Osteocyte (in vitro differentiated cells): ENCODE measurements at regions not wholly inside any gene's neighbourhood (a gene's known extent, or its start where the extent isn't known, plus 50 kb on each side); places are given as distances from the start of the nearest gene placed in this dataset.

Experiments used
- DNase-seq: peaks from one replicate; pipeline ENCODE4 v3.0.0; 2021; ENCODE audit warnings: mixed read lengths; ENCODE audit not compliant: unreplicated experiment; ENCODE audit errors: extremely low spot score
- H3K27ac Mint-ChIP-seq: one replicate; pipeline ENCODE4 v1.8.0; 2021; ENCODE audit warnings: mild to moderate bottlenecking, mixed read lengths; ENCODE audit not compliant: unreplicated experiment
- H3K27me3 Mint-ChIP-seq: one replicate; pipeline ENCODE4 v1.8.0; 2021; ENCODE audit warnings: mixed read lengths; ENCODE audit not compliant: unreplicated experiment
- H3K36me3 Mint-ChIP-seq: one replicate; pipeline ENCODE4 v1.8.0; 2021; ENCODE audit warnings: mixed read lengths; ENCODE audit not compliant: unreplicated experiment
- H3K4me1 Mint-ChIP-seq: one replicate; pipeline ENCODE4 v1.8.0; 2021; ENCODE audit warnings: mixed read lengths; ENCODE audit not compliant: unreplicated experiment
- H3K4me3 Mint-ChIP-seq: one replicate; pipeline ENCODE4 v1.8.0; 2021; ENCODE audit warnings: mild to moderate bottlenecking, moderate library complexity, mixed read lengths; ENCODE audit not compliant: unreplicated experiment
- H3K9me3 Mint-ChIP-seq: one replicate; pipeline ENCODE4 v1.8.0; 2021; ENCODE audit warnings: mixed read lengths; ENCODE audit not compliant: unreplicated experiment
- TF ChIP-seq, protein P1 (sequence below): fragments of 200-600 bp; sonication (generic); IDR thresholded peaks from 2 replicates; pipeline ENCODE4 v1.5.0; 2021; ENCODE audit warnings: antibody characterized with exemption, mild to moderate bottlenecking, moderate library complexity

DNA sequence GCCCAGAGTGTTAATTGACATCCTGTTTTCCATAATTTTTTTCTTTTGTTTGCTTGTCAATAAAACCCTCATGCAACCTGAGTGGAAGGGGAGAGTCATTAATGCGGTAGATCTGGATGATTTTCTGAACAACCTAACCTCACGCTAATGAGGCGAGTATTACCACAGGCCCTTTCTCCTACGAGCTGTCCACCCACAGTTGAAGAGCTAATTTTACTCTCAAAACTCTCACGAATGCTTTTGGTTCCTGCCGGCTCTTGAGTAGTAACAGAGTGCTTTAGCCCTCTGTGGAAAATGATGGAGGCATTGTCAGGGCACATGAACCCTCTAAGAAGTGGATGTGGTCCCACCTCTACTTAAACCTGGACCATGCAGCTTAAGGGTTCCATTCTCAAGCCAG is 491.3 kb upstream of the RBFOX1 start:
- Mint-ChIP-seq H3K27ac (no peak overlapping the region), H3K27me3 (no peaks in the 10 kb centered on the region), H3K4me3 (no peak overlapping the region), H3K4me1 (no peaks in the 10 kb centered on the region), H3K9me3 (peaks cover 58% of the 10 kb centered on the region), H3K36me3 (no peaks in the 10 kb centered on the region)
- TF ChIP-seq, protein P1, sequence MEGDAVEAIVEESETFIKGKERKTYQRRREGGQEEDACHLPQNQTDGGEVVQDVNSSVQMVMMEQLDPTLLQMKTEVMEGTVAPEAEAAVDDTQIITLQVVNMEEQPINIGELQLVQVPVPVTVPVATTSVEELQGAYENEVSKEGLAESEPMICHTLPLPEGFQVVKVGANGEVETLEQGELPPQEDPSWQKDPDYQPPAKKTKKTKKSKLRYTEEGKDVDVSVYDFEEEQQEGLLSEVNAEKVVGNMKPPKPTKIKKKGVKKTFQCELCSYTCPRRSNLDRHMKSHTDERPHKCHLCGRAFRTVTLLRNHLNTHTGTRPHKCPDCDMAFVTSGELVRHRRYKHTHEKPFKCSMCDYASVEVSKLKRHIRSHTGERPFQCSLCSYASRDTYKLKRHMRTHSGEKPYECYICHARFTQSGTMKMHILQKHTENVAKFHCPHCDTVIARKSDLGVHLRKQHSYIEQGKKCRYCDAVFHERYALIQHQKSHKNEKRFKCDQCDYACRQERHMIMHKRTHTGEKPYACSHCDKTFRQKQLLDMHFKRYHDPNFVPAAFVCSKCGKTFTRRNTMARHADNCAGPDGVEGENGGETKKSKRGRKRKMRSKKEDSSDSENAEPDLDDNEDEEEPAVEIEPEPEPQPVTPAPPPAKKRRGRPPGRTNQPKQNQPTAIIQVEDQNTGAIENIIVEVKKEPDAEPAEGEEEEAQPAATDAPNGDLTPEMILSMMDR, result no peak
- DNase-seq, result no peak

DNA sequence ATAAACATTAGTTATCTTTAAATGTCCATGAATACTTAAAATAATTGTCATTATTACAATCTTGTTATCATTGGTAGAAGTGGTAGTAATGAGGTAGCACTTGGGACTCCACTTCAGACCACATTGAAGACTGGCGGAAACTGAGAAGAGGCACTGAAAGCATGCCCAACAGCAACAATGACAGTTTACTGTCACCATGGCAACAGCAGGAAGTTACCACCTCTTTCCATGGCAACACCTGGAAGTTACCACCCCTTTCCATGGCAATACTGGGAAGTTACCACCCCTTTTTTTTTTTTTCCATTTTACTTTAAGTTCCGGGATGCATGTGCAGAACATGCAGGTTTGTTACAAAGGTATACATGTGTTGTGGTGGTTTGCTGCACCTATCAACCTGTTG is 494.9 kb upstream of the RBFOX1 start:
- no peak overlapping the region for H3K27ac Mint-ChIP-seq
- no peaks in the 10 kb centered on the region for H3K36me3 Mint-ChIP-seq
- peaks cover 36% of the 10 kb centered on the region for H3K9me3 Mint-ChIP-seq
- TF ChIP-seq, protein P1, result no peak
- H3K4me1 Mint-ChIP-seq, result no peaks in the 10 kb centered on the region
- H3K27me3 Mint-ChIP-seq, result no peaks in the 10 kb centered on the region
- no peak for DNase-seq
- no peak overlapping the region for H3K4me3 Mint-ChIP-seq

DNA sequence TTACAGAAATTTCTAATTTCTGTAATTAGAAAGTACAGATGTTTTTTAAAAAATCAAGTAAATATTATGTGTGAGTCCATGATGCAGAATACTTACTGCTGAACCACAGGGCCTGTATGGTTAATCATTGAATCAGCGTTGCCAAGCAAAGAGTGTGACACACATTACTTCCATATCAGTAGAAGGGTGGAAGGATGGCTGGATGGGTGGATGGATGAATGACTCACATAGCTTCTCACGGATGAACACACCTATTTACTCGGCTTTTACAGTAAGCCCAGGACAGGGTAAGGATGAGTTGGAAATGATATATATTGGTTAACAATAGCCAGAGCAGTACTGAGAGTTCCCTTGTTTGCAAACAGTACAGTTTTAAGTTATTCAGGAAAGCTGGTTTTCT is 495.9 kb upstream of the RBFOX1 start:
- H3K4me1 Mint-ChIP-seq, result no peaks in the 10 kb centered on the region
- no peak for DNase-seq
- TF ChIP-seq, protein P1, result no peak
- no peaks in the 10 kb centered on the region for H3K36me3 Mint-ChIP-seq
- H3K9me3 Mint-ChIP-seq, result peaks cover 39% of the 10 kb centered on the region
- H3K27me3 Mint-ChIP-seq, result no peaks in the 10 kb centered on the region
- no peak overlapping the region for H3K27ac Mint-ChIP-seq
- H3K4me3 Mint-ChIP-seq, result no peak overlapping the region

DNA sequence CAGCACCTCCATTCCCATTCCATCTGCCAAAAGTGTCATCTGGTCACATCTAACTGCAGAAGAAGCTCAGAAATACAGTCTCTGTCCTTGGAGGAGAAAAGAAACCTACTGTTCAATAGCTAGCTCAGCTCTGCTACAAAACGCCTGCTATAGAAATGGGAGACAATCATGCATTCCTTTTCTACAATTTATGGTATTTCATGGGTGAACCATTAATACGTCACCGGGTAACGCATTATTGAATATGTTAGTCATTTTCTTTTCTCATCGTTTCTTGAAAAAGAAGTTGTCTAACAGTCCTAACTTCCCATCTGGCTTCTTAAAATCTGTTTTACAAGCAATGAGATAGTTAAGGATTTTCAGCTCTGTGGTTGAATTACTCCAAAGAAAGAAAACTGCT is 496.7 kb upstream of the RBFOX1 start:
- no peak for DNase-seq
- H3K27me3 Mint-ChIP-seq, result no peaks in the 10 kb centered on the region
- TF ChIP-seq, protein P1, result no peak
- no peak overlapping the region for H3K4me3 Mint-ChIP-seq
- H3K9me3 Mint-ChIP-seq, result peaks cover 43% of the 10 kb centered on the region
- no peaks in the 10 kb centered on the region for H3K4me1 Mint-ChIP-seq
- H3K27ac Mint-ChIP-seq, result no peak overlapping the region
- no peaks in the 10 kb centered on the region for H3K36me3 Mint-ChIP-seq

DNA sequence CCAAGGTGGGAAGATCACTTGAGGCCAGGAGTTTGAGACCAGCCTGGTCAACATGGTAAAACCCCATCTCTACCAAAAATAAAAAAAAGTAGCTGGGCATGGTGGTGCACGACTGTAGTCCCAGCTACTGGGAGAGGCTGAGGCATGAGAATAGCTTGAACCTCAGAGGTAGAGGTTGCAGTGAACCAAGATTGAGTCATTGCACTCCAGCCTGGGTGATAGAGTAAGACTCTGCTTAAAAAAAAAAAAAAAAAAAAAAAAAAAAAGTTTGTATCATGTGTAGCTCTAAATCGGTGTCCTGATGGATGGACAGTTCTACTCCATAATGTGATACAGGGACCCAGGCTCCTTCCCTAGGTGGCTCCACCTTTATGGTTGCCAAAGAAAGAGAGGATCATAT is 497.1 kb upstream of the RBFOX1 start:
- Mint-ChIP-seq H3K4me3 (no peak overlapping the region), H3K27ac (no peak overlapping the region), H3K36me3 (no peaks in the 10 kb centered on the region), H3K9me3 (peaks cover 47% of the 10 kb centered on the region), H3K4me1 (no peaks in the 10 kb centered on the region), H3K27me3 (no peaks in the 10 kb centered on the region)
- TF ChIP-seq, protein P1, result no peak
- DNase-seq, result no peak
